Left ventricle myocardium superior (tissue), 1 donor: ENCODE measurements at regions not wholly inside any gene's neighbourhood (a gene's known extent, or its start where the extent isn't known, plus 50 kb on each side); places are given as distances from the start of the nearest gene placed in this dataset.
A peak's percentile ranks its signal among the peaks of the same experiment; 100 is the strongest.
"Not testable (repeated sequence)": the region's sequence is repeated elsewhere in the genome, so short reads cannot be mapped to it uniquely, and the experiment has no call there.

Experiments
- ATAC-seq: fragments of 200-7000 bp; cut with Tn5 transposase; one replicate; pipeline ENCODE4 v1.9.1; 2020; ENCODE audit warnings: mild to moderate bottlenecking, moderate library complexity
- DNase-seq: peaks from one replicate; pipeline ENCODE4 v3.0.0-alpha.2; 2020
- intact Hi-C: fragments of 100-400 bp; cut with micrococcal nuclease; formaldehyde crosslinking; loops from one replicate; pipeline ENCODE4 v1.11.0; 2022
- donor health status: DM: no; HTN: yes; CAD: no; lungs with severe emphysema.

DNA sequence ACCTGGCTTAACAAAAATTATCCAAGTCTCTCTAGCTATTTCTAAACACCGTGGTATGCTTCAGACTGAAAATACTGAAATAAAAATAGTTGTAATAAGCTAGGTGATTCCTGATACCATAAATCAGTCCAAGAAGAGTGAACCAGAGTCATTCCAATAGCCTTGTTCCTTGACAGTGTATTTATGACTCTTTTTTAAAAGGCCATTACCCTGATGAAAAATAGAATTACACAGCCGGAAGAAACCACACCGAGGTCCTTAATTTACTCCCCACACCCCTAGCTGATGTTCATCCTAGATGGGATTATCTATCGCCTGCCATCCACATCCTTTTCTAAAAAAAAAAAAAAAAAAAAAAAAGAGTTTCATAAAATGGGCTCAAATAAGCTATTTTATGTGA, 457.6 kb upstream of the GRAMD2B start:
- DNase-seq (no peak), ATAC-seq (no peak)
- intact Hi-C loops: no loop called here

DNA sequence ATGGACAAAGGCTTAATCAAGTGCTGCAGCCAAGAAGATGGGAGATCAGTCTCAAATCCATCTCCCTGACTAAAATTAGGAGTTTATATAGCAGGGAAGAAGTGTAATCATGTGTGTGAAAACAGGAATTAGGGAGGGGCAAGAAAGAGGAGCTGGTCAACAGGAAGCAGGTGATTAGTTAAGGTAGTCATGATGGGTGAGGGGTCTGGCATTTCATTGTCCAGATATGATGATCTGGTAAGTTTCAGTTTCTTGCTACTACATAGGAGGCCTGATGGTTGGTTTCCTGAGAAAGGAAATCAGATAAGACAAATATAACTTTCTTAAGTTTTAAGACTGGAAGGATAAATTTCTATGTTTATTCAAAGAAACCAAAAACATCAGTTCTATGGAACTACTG, 455.6 kb upstream of the GRAMD2B start:
- no peak for ATAC-seq
- intact Hi-C loops: no loop called here
- DNase-seq: no peak

DNA sequence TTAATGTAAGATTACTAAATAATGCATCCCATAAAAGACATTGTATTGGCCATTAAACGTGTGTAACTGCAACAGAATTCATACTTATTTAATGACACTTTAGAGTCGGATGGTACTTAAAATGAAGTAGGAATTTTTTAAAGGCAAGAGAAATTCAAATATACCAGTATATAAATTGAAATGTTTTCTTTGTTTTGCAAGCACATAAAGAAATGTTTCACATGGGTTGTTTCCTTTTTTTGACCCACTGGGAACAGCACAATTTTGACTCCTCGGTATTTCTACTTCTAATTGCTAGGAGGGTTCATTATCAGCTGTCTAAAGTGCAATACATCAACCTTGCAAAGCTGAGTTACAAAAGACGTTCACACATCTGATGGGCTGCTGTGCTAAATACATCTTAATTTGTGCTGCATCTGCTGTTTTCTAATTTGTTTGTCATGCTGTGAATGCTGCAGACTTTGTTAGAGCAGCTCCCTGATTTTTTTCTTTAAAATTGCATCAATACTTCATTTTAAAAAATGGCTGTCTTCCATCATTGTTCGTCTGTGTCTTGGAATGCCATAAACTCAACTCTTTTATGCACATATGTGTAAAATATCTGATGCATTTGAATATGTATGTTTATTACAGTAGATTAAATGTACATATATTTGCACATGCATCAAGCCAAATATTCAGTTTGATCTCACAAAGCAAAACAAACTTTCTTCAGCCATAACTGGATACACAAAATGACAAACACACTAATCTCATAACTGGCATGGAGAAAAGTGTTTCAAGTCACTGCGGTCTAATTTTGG, 454.0 kb upstream of the GRAMD2B start:
- intact Hi-C loops: no loop called here
- DNase-seq (no peak), ATAC-seq (no peak)

DNA sequence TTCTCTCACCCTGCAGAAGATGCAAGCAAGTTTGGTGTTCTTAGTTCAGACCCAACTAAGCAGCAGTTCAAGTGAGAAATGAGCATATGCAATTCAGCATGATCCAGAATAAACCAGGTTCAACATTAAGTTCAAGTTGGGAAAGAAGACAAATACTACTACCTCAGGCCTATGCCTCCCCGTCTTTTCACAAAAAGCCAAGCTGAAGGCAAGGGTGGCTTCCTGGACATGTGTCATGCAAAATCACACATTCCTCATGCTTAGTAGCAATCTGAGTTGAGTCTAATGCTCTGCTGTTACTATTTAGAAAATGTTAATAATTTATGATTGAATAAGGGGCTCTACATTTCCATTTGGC, 453.4 kb upstream of the GRAMD2B start:
- DNase-seq: no peak
- intact Hi-C loops: no loop called here

DNA sequence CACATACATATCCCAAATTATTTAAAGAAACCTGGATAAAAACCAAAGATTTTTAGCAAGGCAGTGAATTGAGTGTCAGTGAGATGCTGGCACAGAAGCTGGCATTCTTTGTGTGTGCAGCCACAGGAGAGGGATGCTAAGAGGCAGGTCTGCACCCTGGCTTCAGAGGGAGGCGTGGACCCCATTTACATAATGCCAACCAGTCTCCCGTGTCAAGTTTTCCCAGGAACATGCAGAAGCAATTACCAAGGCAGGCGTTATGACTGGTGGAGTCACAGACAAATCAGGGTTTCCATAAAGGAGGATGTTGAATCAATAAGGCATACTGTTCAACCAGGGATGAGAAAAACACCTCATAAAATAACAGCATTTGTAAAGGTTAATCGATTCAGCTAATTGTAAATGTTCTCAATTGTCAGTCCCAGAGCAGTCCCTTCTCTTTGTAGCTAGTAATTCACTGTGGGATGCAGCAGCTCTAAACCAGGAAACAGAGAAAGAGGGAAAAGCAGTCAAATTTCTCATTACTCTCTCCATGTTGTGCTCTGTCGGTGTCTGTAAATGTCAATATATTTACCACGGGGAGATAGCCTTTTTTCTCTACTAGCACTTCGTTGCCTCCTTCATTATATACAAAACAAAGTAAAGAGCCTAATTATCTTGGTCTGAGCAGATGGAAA, 452.4 kb upstream of the GRAMD2B start:
- intact Hi-C loops: no loop called here
- DNase-seq (no peak), ATAC-seq (no peak)

More for the DNA sequence above, 453.4 kb upstream of the GRAMD2B start:
- no peak for ATAC-seq

DNA sequence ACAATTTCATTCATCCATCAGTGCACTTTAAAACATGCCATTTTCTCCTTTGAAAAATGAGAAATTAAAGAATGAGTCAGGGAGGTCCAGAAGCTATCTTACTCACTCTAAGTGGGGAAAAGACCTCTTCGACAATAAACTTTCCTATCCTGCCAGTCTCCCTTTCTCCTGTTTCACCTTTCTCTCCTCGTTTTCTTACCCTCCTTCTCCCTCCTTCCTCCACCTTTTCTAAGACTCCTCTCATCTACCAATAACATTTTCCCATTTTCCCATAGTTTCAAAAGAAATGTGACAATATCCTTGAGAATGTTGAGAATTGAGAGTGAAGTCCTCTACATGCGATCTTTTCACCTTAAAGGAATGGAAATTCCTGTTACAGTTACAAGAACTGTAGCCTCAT, 450.5 kb upstream of the GRAMD2B start:
- intact Hi-C loops: no loop called here
- ATAC-seq: no peak
- DNase-seq: no peak

DNA sequence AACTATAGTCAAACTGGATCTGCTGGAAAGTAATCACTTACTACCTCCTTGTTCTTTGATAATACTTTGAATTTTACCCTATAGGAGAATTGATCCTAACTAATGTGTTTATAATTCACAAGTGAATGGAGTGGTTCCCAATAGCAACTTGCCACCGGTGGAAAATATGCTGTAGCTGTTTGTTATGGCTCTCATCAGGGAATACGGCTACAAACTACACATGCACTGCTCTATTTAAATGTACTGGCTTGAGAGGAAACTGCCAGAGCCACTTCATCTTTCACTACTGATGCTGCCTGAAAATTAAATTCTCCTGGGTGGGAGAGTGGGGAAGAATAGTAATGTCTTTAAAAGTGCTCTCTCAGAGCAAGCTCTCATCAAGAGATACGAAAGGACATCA, 448.5 kb upstream of the GRAMD2B start:
- intact Hi-C loops: no loop called here
- DNase-seq (no peak), ATAC-seq (no peak)

DNA sequence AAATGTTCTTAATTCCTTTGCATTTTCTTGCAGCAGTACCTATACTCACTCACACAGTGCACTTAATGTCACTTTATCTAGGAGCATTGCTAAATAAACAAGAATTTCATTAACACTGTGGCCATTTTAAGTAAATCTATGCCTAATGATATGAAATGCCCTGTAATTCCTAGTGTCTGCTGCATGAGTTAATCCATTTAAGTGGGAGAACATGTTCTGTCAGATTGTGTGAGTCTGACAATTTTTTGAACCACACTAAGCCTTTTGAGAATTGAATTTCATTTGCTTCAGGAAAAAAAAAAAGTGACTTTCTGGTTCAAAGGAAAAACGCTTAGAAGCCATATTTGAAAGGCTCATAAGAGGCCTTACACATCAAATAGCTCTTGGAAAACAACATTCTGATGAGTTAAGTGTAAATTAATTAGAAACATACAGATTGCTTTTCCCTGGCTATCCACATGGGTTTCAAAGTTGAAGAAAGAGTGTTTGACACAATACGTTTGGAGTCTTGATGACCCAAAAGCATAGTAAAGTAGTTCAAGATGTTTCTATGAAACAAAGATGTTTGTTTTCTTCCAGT, 446.7 kb upstream of the GRAMD2B start:
- intact Hi-C loops: no loop called here
- ATAC-seq (no peak), DNase-seq (no peak)

DNA sequence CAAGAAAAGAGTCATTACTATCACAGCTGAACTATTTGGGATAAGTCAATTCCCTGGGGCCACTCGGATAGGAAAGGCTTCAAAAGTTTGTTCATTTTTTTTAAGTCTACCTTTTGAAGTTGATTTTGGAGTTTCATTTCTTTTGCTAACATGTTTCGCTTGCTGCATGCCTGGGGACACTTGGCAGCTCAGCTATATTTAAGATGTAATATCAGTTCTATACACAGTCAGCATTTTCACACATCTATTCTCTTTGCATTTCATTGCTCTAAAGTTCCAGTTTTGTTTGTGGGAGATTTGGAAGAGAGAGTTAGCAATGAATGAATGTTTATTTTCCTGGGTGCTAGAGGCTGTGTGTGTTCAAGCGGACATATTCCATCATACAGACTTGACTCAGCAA, 445.2 kb upstream of the GRAMD2B start:
- intact Hi-C loops: no loop called here
- no peak for ATAC-seq
- DNase-seq: no peak

DNA sequence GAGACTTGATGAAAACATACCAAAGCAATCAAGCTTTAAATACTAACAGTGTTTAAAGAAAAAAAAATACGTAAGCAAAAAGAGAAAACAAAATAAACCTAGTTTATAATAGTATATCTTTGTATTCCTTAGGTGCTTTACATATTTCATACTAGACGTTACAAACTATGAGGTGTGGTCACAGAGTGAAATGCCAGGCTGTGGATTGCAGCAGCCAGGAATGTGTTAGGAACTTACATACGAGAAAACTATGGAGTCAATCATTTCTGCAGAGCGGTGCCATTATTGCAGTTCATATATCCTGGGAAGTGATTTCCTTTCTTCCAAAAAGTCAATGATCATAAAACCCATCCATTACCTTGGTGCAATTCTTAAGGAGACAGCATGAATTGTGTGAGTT, 443.6 kb upstream of the GRAMD2B start:
- intact Hi-C loops: no loop called here
- no peak for ATAC-seq
- DNase-seq: no peak

DNA sequence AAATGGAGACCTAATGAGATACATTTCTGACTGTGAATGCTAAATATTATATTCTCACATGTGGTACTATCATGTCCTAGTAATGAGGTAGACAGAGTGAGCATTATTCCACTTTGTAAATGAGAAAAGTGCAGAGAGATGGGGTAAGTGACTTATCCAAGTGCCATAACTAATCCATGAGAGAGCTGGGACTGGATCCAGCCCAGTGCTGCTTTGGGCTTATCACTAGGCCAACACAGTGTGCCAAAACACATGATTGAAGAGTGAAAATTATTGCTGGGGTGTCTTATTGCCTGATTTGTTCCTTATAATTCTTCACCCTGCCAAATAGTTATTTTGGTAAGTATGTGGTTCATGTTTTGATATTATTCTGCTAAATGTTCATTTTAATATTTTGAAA, 442.2 kb upstream of the GRAMD2B start:
- peak; percentile 91 for ATAC-seq
- peak; percentile 64 for DNase-seq
- intact Hi-C loops: no loop called here

DNA sequence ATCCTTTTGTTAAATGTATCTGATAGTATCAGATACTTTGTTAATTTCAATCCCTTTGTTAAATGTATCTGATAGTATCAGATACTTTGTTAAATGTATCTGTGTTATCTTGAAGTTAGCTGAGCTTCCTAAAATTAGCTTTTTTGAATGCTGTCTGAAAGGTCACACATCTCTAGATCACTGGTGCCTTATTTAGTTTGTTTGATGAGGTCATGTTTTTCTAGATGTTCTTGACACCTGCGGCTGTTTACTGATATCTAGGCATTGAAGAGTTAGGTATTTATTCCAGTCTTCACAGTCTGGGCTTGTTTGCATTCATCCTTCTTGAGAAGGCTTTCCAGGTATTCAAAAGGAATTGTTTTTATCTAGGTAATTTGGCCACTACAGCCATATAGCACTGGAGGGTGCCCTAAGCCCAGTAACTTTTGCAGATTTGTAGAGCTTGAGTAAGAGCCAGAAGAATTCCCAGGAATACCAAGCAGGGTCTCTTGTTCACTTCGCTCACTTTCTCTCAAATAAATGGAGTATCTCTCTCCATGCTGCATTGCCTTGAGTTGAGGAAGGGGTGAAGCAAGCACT, 435.4 kb upstream of the GRAMD2B start:
- peak; percentile 53 for ATAC-seq
- intact Hi-C loops: no loop called here
- DNase-seq: no peak

DNA sequence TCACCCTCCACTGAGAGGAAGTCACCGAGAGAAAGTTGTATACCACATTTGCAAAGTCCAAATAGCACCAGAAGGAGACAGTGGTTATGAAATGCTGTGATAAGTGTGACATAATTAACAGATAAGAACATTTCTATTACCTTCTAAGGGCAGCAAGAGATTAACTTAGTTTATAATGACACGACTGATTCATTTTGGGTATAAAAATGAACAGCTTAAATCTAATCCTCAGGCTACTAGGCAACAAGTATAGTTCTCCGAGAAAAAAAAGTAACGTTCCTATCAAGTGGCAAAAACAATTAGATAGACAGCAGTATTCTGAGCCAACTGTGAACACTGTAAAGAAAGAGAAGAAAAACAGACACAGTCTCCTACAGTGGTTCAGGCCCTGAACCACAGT, 431.2 kb upstream of the GRAMD2B start:
- peak; percentile 34 for ATAC-seq
- intact Hi-C loops: no loop called here
- DNase-seq: no peak

DNA sequence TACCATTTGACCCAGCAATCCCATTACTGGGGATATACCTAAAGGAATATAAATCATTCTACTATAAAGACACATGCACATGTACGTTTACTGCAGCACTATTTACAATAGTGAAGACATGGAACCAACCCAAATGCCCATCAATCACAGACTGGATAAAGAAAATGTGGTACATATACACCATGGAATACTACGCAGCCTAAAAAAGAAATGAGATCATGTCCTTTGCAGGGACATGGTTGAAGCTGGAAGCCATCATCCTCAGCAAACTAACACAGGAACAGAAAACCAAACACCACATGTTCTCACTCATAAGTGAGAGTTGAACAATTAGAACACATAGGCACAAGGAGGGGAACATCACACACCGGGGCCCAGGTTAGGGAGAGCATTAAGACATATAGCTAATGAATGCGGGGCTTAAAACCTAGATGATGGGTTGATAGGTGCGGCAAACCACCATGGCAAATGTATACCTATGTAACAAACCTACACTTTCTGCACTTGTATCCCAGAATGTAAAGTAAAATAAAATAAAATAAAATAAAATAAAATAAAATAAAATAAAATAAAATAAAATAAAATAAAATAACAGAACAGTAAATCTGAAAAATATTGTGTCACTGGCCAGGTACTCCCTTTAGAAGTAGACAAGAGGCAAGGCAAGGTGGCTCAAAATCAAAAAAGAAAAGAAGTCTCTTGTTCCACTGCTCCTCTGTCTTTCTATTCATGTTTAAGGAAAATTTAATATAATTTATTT, 423.8 kb upstream of the GRAMD2B start:
- intact Hi-C loops: not testable (repeated sequence)

DNA sequence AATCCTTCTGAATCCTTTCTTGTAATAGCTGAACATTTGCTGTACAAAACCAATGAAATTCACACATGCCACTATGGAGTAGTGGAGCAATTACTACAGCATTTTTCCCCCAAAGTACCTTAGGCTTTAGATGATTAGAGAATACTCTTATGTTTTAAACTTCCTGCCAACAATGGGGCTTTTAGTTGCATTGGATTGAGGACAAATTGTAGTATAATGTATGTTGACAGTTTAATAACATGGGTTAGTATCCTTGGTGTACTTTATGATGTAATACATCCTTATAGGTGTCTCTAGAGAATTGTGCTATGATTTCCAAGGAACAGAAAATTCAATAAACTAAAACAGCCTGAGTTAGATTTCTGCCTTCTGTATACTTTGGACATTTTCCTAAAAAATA, 422.7 kb upstream of the GRAMD2B start:
- intact Hi-C loops: no loop called here
- ATAC-seq (no peak), DNase-seq (no peak)

More for the DNA sequence above, 423.8 kb upstream of the GRAMD2B start:
- ATAC-seq, DNase-seq: not testable (repeated sequence)

DNA sequence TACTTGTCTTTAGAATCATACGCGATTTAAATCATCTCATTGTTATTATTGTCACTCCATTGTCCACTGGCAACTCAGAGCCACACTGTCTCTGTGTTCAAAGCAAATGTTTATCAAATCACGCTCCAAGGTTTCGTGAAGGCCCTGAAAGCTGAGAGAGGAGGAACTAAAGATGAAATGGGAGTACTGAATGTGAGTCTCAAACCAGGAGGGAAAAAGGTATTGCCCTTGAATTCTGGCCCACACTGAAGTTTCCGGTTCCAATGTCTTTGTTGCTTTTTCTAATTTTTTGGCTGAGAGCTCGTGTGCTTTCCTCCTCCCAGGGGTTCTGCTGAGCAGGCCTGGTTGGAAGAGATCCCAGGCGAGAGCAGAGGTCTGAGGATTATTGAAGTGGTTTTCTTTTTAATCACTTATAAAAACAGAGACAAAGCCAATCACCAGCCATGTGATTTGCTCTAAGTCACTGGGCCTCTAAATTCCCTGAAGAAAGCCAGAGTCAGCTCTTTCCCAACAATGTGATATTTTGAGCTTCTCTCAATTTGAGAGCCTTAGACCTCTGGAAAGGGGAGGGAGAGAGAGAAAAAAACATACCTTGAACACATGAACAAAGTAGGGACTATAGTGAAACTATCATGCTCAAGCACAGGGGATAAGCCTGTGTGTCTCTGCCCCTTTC, 420.8 kb upstream of the GRAMD2B start:
- DNase-seq: peak; percentile 68
- intact Hi-C loops: no loop called here
- ATAC-seq: peak; percentile 97

DNA sequence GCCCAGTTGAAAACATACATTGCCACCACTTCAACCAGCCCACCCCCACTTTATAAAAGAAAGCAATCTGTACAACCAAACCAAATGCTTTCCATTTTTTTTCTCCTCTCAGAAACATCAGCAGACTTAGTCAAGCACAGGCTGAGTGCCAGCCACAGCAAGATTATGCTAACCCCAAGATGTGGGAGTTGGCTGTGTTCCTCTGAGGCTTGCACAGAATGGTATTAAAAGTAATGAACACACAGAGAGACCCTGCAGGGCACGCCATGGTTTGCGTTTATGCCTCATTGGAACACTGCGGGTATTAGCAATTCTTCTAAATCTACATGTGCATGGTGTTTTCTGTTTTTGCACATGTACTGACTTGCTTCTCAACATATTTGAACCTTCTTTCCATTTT, 419.9 kb upstream of the GRAMD2B start:
- intact Hi-C loops: no loop called here
- peak; percentile 74 for ATAC-seq
- peak; percentile 58 for DNase-seq

DNA sequence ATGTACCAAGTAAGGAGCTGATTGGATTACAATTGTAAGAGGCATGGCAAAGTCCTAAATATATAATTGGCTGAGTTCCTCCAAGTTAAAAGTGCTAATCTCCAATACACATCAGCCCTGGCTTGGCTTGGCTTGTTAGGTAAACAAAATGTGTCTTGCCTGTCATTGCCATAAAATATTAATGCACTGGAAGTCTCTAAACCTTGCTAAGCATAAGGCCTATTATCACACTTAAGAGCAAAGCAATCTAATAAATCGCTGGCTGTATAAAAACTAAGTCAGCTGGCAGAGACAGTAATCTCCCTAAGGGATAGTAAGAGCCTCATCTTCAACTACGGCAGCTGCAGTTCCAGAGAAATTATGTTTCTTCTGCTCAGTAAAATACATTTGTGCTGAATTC, 418.6 kb upstream of the GRAMD2B start:
- intact Hi-C loops: no loop called here
- DNase-seq (no peak), ATAC-seq (no peak)

DNA sequence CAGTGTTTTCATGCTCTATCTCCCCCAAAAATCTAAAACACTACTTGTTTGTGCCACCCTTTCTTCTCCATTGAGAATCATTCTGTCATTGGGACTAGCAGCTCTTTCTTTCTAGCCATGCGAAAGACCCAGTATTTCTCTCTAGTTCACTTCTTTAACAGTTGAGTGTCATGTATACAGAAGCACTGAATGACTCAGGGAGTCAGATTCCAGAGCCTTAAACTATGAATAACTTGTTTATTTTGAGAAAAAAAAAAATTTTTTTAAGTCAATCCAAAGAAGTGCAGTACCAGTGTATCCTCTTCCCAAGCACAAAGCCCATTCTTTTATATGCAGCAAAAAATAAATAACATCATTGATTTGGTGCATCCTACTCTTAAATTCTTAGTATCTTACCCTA, 415.4 kb upstream of the GRAMD2B start:
- intact Hi-C loops: no loop called here
- DNase-seq (no peak), ATAC-seq (no peak)
